ENCODE measurements at regions not wholly inside any gene's neighbourhood (a gene's known extent, or its start where the extent isn't known, plus 50 kb on each side); places are given as distances from the start of the nearest gene placed in this dataset.

GRCh38 chr1:5098981-5099385 lies 444.6 kb downstream of the AJAP1 start:
- DNase-seq: no peak

DNA sequence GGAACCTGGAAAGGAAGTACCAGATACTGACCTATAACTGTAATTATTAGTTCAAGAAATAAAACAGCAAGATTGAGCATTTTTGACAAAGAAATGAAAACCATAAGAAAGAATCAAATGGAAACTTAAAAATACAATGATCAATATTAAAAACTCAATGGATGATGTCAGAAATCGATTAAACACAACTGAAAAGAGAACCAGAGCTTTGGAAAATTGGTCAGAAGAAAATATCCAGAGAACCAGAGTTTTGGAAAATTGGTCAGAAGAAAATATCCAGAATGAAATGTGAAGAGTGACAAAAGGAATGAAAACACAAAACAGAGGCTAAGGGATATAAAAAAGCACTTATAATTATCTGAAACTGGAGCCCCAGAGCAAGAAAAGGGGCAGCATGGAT lies 438.6 kb downstream of the AJAP1 start:
- DNase-seq: no peak

GRCh38 chr1:5084676-5085075 lies 430.3 kb downstream of the AJAP1 start:
- no peak for DNase-seq

DNA sequence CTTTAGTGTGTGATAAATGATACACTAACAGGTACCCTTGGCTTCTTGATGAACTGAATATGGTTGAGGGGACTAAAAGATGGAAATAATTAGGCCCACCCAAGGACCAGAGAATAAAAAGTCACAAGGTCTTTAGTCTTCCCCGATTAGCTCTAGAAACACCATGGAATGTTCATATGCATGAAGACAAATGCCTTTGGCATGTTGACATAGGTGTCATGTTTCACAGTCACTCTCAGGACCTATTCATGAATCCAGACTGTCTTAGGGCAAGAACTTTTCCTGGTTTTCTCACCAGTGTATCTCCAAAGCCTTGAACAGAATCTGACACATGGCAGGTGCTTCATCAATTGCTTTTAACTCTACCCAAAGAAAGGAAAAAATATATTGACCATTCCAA lies 412.8 kb downstream of the AJAP1 start:
- DNase-seq: no peak

GRCh38 chr1:5053744-5054143 lies 399.3 kb downstream of the AJAP1 start:
- no peak for DNase-seq

- no peak for DNase-seq
Observed at GRCh38 chr1:5029136-5029535, 374.7 kb downstream of the AJAP1 start.

DNA sequence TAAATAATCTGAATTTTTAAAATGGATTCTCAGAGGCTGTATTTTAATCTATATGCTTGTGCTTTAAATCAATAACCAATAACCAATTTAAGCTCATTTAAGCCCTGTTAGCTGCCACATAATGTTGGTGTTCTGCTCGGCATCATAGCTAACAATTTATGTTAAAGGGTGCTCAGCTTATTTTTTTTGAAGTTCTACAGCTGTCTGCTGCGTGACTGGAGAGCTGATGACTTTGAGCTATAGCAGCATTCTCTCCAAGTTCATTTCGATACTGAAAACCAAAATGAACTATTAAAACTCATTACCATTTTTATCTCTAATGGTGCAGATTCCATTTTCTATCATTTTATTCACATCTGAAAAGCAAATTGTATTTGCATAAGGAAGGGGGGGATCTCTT lies 357.8 kb downstream of the AJAP1 start:
- DNase-seq: no peak

GRCh38 chr1:5010656-5011055 lies 356.2 kb downstream of the AJAP1 start:
- DNase-seq: no peak

GRCh38 chr1:5010236-5010635 lies 355.8 kb downstream of the AJAP1 start:
- no peak for DNase-seq

- no peak for DNase-seq
Observed at GRCh38 chr1:5009376-5010065, 355.1 kb downstream of the AJAP1 start.

DNA sequence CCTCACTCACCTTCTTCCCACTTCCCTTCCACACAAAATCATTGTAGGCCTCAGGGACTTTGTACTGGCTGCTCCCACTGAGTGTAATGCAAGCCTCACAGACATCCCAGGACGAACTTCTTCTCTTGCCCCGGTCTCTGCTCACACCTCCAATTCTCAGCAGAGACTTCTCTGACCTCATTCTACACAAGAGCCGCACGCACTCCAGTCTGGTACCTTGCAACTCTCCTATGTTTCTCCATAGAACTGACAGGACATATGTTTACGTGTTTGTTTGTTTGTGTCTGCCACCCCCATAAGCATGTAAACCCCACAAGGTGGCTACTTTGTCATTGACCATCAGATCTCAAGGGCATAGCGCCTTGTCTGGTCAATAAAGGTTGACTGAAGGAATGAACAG lies 350.8 kb downstream of the AJAP1 start:
- no peak for DNase-seq

DNA sequence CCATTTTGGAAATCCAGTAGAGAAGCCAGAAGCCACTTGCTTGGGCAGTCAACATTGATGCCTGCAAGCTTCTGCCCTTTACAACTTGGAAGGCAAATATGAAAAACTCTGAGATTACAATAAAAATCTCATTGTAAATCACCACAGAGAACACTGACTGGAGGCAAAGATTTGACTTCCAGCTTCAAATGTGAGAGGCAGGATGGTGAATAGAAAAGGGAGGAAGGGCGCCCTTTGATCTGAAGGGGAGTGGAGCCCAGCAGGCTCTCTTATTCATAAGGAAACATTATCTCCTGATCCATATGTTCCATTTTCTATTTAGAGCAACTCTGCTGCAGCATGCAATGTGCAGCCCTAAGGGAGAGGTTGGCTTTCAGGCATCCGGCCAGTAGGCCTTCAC lies 348.3 kb downstream of the AJAP1 start:
- no peak for DNase-seq

DNA sequence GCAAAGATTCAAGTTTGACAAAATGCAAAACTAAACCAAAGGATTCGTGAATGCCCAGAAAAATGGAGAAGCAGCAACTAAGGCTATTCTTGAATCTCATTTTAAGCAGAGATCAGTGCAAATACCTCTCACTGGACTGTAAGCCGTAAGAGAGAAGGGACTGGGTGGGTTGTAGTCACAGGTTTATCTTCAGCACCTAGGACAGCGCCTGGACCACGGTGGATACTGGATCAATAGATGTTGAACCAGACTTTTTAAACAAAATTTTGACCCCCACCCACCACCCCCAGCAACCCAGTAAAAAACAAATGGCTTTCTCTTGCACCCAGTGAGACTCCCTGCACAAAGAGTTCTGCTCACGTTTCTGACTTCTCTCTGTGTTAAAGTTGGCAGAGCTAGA lies 347.1 kb downstream of the AJAP1 start:
- no peak for DNase-seq

- DNase-seq: no peak
Observed at GRCh38 chr1:4986306-4986705, 331.9 kb downstream of the AJAP1 start.

DNA sequence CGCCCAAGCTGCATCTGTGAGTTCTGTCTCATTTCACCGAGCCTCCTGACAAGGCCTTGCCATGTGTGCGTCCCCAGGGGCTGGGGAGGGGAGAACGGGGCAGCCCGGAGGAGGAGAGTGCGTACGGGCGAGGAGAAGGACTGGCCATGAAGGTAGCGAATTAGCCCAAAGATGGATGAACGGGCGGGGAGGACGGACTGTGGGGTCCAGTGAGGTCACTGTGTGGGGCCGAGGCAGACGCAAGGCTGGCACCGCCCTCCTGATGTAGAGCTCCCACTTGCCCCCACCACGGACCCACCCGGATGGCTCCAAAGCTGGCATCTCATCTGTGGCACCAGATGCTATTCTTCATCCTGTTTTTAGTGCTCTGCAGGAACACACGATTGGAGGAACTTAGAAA lies 330.4 kb downstream of the AJAP1 start:
- DNase-seq: no peak

DNA sequence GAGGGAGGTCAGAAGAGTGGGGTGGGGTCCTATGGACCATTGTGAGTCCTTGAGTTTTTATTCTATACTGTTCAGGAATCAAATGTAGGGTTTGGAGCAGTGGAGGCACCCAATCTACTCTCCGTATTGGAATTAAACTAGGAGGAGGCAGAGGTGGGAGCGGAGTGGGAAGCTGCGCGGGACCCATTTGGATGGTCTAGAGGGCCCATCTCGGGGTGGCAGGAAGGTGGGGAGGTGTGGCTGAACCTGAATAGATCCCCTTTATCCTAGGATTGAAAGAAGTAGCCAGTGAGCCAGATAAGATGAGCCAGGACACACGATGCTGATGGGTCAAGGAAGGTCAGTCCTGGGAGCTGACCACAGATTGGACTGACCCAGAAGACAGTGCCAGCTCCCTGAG lies 325.8 kb downstream of the AJAP1 start:
- DNase-seq: no peak

DNA sequence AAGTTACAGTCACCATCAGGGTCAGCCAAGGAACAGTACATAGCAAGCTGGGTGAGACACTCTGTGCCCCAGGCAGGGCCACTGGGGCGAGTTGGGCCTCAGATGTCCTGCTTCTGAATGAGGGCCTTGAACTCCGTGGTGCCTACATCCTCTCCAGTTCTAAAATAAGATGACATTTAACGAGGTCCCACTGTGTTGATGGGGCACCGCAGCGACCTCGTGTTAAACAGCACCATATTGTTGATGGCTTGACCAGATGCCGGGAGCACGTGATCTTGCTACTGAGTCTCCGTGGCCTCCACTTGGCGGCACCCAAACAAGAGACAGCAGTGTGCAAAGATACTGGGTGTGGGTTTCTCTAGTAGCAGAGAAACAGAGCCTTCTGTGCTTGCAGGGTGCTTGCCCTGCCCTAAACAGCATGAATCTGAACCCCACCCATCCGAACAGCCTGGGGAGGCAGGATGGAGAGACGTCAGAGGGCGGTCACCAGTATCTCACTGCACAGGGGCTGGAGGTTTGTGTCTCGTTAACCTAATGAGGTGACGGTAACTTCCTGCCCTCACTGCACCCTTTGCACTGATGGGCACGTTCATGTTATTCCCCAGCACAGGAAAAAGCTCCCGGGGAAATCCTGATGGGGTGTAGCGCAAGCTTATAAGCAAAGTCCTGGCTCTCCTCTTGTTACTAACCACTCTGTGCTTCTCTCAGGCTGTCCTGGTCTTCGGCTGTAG lies 324.4 kb downstream of the AJAP1 start:
- DNase-seq: no peak

DNA sequence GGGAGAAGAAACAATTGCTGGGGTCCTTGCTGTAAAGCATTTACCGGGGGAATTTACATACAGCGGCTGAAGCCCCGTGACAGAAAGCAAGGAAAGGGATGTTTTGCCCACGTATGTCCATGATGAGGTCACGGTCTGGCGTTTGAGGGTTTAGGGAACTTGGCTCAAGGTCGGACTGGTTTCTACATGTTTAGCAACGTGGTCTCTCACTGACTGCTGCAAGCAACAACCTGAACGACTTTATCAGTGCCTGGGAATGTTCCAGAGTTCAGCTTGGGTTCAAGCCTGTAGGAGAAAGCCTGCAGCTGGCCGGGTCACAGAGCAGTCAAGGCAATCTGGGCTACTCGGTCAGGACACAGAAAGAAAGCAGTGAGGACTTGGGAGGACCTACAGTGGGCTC lies 323.3 kb downstream of the AJAP1 start:
- no peak for DNase-seq

- DNase-seq: no peak
Observed at GRCh38 chr1:4976859-4977440, 322.5 kb downstream of the AJAP1 start.

DNA sequence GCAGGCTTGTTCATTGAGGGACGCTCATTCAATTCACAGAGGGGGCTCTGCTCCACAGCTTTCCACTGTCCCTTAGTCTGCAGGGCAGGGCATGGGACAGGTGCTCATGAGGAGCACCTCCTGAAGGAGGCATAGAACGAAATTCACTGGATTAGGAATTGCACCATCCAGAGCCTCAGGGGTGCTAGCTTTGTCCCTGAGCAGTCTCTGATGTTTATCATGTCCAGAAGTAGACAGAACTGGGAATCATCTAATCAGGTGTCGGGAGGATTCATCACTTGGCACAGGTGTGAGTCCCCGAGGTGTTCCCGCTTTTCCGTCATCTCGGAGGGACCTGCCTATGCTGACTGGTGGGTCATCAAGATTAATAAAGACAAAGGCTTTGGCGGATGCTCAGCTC lies 321.4 kb downstream of the AJAP1 start:
- no peak for DNase-seq

DNA sequence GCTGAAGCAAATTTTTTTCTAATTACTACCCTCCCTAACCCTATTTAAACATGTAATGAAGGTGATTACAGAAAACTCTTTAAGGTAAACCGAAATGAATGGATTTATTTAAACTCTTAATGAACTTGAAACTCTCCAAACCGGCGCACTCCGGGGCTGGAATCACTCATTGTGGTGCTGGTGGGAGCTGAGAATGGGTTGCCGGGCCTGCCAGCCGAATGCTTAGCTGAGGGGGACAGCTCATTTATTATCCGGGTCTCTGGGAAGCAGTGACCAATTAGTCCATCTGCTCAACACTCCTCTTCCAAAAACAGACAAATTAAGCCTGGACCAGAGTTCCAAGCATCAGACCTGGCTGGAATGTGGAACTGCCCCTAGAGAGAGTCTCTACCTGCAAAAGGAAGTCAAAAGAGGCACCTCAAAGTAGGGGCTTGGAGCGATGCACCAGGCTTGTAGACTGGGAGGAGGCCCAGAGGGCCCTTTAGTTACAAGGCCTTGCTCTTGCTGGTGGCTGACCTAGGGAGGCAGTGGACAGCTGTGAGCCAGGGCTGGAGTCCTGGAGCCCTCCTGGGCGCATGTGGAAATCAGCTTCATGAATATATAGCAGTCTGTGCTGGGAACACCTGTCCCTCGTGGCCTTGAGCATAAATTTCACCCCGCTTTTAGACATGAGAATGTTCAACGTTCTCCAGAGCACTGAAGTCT lies 320.7 kb downstream of the AJAP1 start:
- no peak for DNase-seq

DNA sequence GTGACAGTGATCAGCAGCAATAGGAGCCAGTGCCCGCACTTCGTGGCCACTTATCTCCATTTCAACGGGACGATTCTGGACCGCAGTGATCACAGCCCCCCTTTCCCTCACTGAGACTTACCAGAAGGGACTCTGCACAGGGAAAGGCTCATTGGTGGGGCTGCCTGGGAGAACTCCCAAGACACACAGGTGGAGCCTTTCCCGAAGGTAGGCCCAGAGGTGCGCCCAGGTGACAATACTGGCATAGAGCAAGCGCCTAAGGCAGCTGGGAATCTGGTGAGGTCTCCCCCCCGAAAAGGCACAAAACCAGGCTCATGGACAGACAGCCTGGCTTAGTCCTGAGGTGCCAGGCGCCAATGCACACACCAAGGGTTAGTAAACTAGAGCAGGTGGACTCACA lies 318.9 kb downstream of the AJAP1 start:
- no peak for DNase-seq

DNA sequence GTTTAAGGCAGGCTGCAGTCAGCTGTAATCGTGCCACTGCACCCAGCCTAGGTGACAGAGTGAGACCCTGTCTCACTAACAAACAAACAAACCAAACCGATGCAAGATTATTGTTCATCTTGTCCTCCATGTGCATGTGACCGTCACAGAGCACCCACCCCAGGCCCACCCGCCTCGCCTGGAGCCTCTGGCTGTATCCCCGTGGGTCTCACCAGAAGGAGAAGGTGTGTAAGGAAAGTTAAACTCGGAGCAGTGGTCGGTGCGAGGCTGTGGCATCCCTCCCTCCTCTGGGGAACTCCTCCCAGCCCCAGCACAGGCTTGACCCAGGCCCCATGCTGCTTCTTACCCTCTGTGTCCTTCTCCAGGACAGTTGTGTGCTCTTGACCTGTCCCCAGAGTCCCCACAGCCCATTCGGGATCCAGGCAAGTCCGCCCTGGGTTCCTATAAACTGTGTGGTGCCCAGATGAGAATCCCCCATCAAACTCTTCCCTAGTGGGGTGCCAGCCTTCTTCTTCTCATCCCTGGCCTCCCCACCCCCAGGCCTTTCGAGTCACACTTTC lies 318.4 kb downstream of the AJAP1 start:
- DNase-seq: no peak

DNA sequence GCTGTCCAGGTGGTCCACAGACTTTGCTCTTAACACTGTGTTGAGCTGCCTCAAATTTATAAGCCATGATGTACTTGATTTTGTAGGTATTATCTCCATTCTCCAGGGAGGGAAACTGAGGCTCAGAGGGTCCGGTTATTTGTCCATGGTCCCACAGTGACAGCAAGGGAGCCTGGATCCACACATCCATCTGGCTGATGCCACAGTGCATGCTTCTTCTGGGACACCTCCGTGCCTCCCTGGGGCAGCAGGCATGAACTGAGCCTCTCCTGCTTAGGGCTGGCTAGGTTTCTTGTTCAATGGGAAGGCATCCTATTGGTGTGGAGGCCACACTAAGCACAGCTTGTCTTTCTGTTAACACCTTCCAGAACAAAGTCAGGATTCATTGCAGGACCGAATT lies 317.3 kb downstream of the AJAP1 start:
- DNase-seq: no peak
